NCI-H460 (cell line): ENCODE measurements at regions not wholly inside any gene's neighbourhood (a gene's known extent, or its start where the extent isn't known, plus 50 kb on each side); places are given as distances from the start of the nearest gene placed in this dataset.

Experiments used
- DNase-seq: peaks from one replicate; pipeline ENCODE4 v3.0.0-alpha.2; 2016; ENCODE audit warnings: low read depth; ENCODE audit errors: extremely low read depth

- no peak for DNase-seq
Observed at GRCh38 chr14:66380143-66380542, 106.0 kb upstream of the CCDC196 start.

DNA sequence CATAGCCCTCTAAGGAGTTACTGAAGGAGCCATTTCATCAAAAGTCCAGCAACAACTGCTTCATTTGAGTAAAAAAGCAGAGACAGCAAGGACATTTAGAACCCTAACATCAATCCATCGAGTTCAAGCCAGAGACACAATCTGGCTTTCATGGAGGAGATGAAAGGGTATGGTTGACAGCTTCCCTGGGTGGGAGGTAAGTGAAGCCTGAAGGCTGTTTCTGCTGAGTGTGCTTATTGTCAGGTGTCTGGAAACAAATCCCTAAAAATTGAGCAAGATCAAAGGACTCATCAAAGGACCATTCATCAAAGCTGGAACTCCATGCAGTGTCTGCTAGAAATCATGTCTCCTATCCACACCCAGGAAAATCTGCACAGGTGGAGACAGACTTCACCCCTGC is 104.4 kb upstream of the CCDC196 start:
- DNase-seq: no peak

DNA sequence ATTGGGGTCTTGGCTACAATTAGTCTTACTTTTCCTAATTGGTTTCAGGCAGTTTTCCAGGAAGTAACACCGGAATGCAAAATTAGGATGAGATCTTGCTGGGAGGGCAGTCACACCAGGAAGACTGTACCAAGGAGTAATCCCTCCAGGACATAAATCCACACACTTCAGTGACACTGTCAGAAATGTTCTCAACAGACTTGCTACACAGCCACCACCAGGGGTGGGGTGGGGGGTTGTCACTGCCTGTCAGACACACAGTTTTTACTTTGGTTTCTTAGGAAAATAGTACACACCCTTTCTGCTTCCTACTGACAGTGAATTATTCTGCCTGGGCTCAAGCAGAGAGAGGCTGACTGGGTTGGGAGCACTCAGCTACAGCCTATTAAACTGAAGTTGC is 102.9 kb upstream of the CCDC196 start:
- no peak for DNase-seq

GRCh38 chr14:66383771-66384170 is 102.4 kb upstream of the CCDC196 start:
- DNase-seq: no peak

DNA sequence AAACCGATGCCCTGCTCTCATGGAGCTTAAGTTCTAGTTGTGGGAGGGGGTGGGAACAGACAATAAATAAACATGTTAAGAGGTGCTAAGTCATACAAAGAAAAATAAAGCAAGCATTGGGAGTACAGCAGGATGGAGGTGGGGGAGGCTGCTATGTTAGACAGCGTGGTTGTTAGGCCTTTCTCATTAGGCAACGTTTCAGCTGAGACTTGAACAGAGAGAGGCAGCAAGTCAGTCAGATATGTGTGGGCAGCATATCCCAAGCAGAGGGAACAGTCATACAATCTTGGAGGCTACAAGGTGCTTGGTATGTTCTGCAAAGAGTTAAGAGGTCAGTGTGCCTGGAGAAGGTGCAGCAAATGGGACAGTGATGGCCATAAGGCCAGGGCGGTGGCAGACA is 97.7 kb upstream of the CCDC196 start:
- no peak for DNase-seq

DNA sequence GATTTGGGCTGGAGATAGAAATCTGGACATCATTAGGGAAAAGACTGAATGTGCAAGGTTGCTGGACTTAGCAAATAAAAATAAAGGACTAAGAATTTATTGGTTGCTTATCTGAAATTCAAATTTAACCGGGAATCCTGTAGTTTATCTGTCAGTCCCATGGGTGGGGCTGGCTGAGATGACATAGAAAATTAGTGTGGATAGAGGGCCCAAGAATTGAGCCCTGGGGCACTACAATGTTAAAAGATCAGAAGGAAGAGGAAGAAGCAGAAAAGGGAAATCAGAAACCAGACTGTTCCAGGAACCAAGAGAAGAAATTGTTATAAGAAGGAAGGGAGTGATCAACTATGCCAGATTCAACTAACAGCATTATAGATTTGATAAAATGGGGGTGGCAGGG is 96.7 kb upstream of the CCDC196 start:
- DNase-seq: no peak

- DNase-seq: no peak
Observed at GRCh38 chr14:66395300-66395699, 90.9 kb upstream of the CCDC196 start.

DNA sequence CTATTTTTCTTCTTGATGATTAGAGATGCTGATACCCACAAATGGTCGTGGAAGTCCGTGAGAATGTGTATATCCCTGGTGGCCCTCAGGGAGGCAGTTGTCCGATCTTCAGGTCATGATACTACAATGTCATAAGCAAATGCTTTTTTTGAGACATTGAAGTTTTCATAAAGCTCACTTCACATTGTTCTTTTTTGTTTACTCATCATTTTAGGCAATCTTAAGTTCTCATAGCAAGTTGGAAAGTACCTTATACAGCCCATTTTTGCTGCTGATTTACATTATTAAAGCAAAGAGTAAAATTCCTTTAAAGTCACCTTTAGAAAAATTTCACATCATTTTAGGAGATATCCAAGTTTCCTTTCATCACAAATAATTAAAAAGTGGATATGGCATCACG is 90.0 kb upstream of the CCDC196 start:
- no peak for DNase-seq

DNA sequence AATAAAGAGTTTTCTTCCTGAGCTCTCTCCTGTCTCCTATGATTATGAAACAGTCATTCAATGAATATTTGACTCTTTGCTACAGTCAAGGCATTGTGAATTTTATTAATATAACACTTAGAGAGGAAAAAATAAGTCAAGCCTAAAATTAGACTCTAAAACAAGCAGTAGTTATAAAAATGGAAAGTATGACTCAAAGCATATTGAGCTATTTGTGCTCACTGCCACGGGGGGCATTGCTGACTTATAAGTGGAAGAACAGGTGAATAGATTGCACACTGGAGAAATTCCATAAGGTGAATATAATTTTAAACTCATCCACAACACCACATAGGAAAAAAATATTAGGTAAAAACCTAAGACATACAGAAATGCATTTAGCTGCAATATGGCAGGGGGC is 87.7 kb upstream of the CCDC196 start:
- DNase-seq: no peak

- DNase-seq: peak; percentile 1
Observed at GRCh38 chr14:66401449-66402095, 84.6 kb upstream of the CCDC196 start.

- peak; percentile 30 for DNase-seq
Observed at GRCh38 chr14:66403183-66403582, 83.0 kb upstream of the CCDC196 start.

DNA sequence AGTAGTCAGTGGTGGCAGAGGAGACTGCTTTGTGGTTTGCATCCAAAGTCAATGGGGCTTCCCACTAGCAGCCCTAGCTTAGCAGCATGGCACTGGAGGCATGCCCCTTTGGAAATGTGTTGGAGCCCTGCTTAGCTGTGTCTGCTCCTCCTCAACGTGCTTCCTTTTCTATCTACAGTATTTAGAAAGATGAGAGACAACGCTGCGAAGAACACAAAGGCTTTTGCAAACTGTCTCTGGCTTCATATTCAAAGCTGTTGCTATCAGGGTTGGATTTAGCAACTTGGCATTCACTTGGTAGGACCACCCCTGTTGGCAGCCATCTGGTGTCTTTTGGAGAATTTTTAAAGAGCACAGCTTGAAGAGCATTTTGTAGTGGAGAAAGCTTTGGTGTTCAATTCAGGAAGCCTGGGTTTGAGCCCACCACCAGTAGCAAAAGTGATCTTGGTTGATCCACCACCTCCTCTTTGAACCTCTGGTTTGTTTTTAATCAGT is 82.1 kb upstream of the CCDC196 start:
- DNase-seq: no peak

- DNase-seq: no peak
Observed at GRCh38 chr14:66405158-66405557, 81.0 kb upstream of the CCDC196 start.

GRCh38 chr14:66413901-66414300 is 72.3 kb upstream of the CCDC196 start:
- DNase-seq: no peak

GRCh38 chr14:66414511-66414910 is 71.7 kb upstream of the CCDC196 start:
- no peak for DNase-seq

DNA sequence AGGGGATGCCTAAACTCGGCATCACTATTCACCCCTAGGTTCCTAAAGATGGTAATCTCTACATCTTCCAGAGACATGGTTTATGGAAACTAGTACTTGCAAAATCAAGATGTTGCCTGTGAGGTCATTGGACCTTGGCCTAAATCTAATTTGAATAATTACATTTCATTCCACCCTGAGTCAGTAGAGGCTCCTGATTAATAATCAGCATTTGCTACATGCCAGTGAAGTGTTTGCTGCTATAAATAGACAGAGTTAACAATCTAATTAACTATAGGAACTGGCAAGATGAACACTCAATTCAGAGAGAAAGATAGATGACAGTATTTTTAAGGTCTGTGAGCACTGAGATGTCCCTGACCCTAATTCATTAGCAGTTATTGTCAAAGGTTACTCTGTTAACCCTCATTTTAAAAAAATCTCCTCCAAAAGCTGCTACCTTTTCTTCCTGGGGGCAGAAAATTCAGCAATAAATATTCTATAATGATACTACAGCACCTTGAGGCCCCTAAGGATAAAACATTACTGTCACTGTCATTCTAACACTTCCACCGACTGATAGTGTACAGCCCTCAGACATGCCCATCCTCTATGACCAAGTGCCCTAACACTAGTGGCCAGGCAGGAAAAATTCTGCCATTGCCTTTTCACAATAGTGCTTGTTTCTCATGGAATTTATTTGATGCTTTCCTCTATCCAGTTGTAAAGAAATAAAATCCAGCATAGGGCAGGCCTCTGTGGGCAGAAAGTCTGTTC is 65.7 kb upstream of the CCDC196 start:
- no peak for DNase-seq

DNA sequence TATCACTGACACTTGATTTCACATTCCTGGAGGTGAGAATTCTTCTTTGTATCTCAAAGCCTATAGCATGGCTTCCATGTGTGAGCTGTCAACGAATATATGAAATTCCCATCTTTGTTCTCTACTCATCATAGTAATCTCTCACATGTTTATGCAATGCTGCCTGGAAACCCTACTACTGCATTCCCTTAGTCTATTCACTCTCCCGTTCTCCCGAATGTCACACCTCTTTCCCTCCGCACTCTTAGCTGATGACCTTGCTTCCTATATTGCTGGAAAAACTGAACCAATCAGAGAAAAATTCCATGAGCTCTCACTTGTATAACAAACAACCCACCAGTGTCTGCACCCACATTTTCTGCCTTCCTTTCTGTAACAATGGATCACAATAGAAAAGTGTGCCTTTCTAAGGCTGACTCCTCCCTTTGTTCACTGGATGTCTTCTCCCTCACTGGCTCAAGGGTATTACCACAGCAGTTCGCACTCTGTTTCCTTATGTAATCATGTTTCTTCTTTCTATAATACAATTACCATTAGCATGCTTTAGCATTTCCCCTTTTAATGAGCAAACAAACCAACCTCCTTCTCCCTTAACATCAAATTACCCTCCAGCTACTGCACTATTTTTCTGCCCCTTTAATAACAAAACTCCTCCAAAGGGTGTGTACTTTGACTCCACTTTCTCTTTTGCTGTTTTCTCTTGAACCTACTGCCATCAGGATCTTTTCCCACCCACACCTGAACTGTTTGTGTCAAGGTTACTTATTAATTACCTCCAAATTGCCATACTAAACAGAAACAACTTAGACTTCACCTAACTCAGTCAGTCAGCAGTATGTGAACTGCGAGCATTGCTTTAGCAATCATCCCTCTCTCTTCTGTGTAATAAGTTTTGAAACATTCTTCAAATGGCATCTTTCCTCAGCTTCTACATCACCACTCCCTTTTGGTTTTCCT is 63.9 kb upstream of the CCDC196 start:
- DNase-seq: no peak

DNA sequence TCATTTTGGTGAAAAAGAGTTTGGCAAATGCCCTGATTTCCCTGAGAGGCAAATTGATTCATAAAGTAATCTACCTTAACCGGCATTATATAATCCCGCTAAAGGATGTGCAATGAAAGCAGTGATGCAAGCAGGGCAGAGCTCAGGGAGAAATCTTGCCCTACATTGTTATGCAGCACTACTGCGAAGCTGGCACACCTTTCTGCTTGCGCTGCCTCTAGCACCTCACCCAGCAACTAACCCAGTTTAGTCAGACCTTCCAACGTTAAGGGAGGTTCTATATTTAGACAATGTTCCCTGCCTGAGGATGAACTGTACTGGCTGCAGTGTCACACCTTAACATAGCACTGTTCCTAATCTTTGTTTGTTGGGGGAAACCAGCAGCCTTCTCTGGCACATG is 60.8 kb upstream of the CCDC196 start:
- no peak for DNase-seq

DNA sequence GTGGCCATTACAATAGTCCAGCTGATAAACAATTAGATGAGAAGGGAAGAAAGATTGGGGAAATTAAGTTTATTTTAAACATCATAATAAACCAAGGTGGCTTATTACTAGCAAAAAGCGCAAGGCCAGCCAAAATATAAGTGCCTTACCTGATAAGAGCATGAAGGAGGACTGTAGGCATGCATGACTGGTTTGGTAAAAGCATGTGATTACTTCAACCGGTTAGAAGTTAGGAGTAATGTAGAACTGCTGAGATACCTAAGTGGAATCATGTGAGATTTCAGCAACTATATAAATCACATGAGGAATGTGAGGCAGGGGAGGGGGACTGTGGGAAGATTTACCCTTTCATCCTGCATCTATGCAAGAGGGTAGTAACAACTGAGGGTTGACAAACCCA is 59.7 kb upstream of the CCDC196 start:
- DNase-seq: no peak

DNA sequence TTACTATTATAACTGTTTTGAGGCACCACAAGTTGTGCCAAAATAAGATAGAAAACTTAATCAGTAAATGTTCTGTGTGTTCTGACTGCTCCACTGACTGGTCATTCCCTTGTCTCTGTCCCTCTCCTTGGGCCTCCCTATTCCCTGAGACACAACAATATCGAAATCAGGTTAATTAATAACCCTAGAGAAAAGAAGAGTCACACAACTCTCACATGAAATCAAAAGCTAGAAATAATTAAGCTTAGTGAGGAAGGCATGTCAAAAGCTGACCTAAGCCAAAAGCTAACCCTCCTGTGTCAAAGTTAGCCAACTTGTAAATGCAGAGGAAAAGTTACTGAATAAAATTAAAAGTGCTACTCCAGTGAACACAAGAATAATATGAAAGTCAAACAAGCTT is 53.8 kb upstream of the CCDC196 start:
- DNase-seq: no peak

- no peak for DNase-seq
Observed at GRCh38 chr14:66434464-66434863, 51.7 kb upstream of the CCDC196 start.
